ENCODE measurements at regions not wholly inside any gene's neighbourhood (a gene's known extent, or its start where the extent isn't known, plus 50 kb on each side); places are given as distances from the start of the nearest gene placed in this dataset.
"Not testable (repeated sequence)": the region's sequence is repeated elsewhere in the genome, so short reads cannot be mapped to it uniquely, and the experiment has no call there.

DNA sequence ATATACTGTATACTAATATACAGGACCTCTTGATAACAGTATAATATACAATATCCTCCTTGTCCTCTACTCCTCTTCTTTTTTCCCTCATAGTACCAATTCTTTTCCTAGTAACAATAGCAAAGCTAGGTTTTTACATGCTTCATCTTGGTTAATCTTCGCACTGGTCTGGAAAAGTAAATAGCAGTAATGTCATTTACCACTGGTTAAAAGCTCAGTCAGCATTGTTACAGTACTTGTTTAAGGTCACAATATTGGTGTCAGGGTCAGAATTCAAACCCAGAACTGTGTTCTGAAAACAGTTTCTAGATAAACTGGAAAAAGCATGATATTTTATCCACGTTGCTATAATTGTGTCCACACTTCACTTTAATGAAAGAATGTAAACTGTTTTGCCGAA lies 692.4 kb upstream of the CDH6 start:
- TF ChIP-seq, protein P1, sequence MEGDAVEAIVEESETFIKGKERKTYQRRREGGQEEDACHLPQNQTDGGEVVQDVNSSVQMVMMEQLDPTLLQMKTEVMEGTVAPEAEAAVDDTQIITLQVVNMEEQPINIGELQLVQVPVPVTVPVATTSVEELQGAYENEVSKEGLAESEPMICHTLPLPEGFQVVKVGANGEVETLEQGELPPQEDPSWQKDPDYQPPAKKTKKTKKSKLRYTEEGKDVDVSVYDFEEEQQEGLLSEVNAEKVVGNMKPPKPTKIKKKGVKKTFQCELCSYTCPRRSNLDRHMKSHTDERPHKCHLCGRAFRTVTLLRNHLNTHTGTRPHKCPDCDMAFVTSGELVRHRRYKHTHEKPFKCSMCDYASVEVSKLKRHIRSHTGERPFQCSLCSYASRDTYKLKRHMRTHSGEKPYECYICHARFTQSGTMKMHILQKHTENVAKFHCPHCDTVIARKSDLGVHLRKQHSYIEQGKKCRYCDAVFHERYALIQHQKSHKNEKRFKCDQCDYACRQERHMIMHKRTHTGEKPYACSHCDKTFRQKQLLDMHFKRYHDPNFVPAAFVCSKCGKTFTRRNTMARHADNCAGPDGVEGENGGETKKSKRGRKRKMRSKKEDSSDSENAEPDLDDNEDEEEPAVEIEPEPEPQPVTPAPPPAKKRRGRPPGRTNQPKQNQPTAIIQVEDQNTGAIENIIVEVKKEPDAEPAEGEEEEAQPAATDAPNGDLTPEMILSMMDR (IDR thresholded peaks at IDR 0.05): no peak
- TF ChIP-seq POLR2AphosphoS5 (IDR thresholded peaks at IDR 0.05) (no peak), POLR2A (IDR thresholded peaks at IDR 0.05; ENCODE audit: low read depth) (no peak), EP300 (IDR thresholded peaks at IDR 0.05) (no peak)
- no peaks in the 10 kb centered on the region for H3K36me3 ChIP-seq
- H3K27ac ChIP-seq (replicated peaks in 1 of 4): no peak overlapping the region
- no peaks in the 10 kb centered on the region for H3K27me3 ChIP-seq
- intact Hi-C loops (cut with DNase I): no loop called here
- no peaks in the 10 kb centered on the region for H3K9me3 ChIP-seq
- no peak overlapping the region for H3K4me3 ChIP-seq
- 77% methylated on average over 3 of the region's 3 CpGs for WGBS
- DNase-seq (ENCODE audit: extremely low spot score): no peak
- no peaks in the 10 kb centered on the region for H3K4me1 ChIP-seq

DNA sequence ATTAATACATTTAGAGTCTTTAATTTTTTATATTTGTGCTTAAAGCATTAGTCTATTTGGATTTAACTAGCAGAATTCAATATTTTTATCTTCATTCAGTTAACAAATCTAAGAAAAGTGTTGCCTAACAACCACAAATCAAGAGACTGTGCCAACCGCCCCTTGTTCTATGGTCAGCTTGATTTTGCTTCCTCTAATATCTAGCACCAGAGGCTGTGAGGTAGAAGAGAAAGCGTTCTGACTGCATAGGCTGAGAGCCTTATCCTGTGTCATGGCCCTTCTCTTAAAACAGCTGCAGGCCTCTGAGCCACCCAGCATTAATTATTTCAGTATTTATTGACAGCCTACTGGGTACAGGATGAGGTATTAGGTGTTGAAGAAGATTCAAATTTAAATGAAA lies 693.0 kb upstream of the CDH6 start:
- Histone ChIP-seq H3K4me3 (no peak overlapping the region), H3K9me3 (no peaks in the 10 kb centered on the region), H3K4me1 (no peaks in the 10 kb centered on the region), H3K27me3 (no peaks in the 10 kb centered on the region), H3K27ac (replicated peaks in 1 of 4) (no peak overlapping the region), H3K36me3 (no peaks in the 10 kb centered on the region)
- no peak for DNase-seq (ENCODE audit: extremely low spot score)
- intact Hi-C loops (cut with DNase I): no loop called here
- TF ChIP-seq EP300 (IDR thresholded peaks at IDR 0.05) (no peak), POLR2A (IDR thresholded peaks at IDR 0.05; ENCODE audit: low read depth) (no peak), POLR2AphosphoS5 (IDR thresholded peaks at IDR 0.05) (no peak)
- TF ChIP-seq, protein P1 (IDR thresholded peaks at IDR 0.05): no peak
- WGBS: 82% methylated on average over 2 of the region's 2 CpGs

DNA sequence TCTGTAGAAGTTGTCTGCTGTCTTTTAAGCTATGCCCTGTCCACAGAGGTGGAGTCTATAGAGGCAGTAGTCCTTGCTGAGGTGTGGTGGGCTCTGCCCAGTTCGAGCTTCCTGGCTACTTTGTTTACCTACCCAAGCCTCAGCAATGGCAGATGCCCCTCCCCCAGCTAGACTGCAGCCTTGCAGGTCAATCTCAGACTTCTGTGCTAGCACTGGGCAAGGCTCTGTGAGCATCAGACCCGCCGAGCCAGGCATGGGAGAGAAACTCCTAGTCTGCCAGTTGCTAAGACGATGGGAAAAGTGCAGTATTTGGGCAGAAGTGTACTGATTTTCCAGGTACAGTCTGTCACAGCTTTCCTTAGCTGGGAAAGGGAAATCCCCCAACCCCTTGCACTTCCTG lies 694.1 kb upstream of the CDH6 start:
- 33% methylated on average over 1 of the region's 4 CpGs for WGBS
- H3K36me3 ChIP-seq: no peaks in the 10 kb centered on the region
- H3K27me3 ChIP-seq: no peaks in the 10 kb centered on the region
- DNase-seq (ENCODE audit: extremely low spot score): no peak
- no peaks in the 10 kb centered on the region for H3K9me3 ChIP-seq
- H3K27ac ChIP-seq (replicated peaks in 1 of 4): no peak overlapping the region
- no peaks in the 10 kb centered on the region for H3K4me1 ChIP-seq
- intact Hi-C loops (cut with DNase I): no loop called here
- no peak for TF ChIP-seq POLR2A (IDR thresholded peaks at IDR 0.05; ENCODE audit: low read depth)
- TF ChIP-seq, protein P1 (IDR thresholded peaks at IDR 0.05): no peak
- TF ChIP-seq POLR2AphosphoS5 (IDR thresholded peaks at IDR 0.05): no peak
- TF ChIP-seq EP300 (IDR thresholded peaks at IDR 0.05): no peak
- no peak overlapping the region for H3K4me3 ChIP-seq

DNA sequence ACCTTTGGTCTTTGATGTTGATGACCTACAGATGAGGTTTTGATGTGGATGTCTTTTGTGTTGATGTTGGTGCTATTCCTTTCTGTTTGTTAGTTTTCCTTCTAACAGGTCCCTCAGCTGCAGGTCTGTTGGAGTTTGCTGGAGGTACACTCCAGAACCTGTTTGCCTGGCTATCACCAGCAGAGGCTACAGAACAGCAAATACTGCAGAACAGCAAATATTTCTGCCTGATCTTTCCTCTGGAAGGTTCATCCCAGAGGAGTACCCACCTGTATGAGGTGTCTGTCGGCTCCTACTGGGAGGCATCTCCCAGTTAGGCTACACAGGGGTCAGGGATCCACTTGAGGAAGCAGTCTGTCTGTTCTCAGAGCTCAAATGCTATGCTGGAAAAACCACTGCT lies 694.5 kb upstream of the CDH6 start:
- Histone ChIP-seq H3K27me3 (no peaks in the 10 kb centered on the region), H3K9me3 (no peaks in the 10 kb centered on the region), H3K36me3 (no peaks in the 10 kb centered on the region), H3K27ac (replicated peaks in 1 of 4) (no peak overlapping the region), H3K4me1 (no peaks in the 10 kb centered on the region), H3K4me3 (no peak overlapping the region)
- DNase-seq (ENCODE audit: extremely low spot score): no peak
- intact Hi-C loops (cut with DNase I): no loop called here
- 80% methylated on average over 1 of the region's 1 CpG for WGBS
- TF ChIP-seq EP300 (IDR thresholded peaks at IDR 0.05) (no peak), POLR2AphosphoS5 (IDR thresholded peaks at IDR 0.05) (no peak), POLR2A (IDR thresholded peaks at IDR 0.05; ENCODE audit: low read depth) (no peak)
- TF ChIP-seq, protein P1 (IDR thresholded peaks at IDR 0.05): no peak

DNA sequence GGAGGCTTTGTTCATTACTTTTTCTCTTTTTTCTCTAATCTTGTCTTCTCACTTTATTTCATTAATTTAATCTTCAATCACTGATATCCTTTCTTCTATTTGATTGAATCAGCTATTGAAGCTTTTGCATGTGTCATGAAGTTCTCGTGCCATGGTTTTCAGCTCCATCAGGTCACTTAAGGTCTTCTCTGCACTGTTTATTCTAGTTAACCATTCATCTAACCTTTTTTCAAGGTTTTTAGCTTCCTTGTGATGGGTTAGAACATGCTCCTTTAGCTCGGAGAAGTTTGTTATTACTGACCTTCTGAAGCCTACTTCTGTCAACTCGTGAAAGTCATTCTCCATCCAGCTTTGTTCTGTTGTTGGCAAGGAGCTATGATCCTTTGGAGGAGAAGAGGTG lies 695.0 kb upstream of the CDH6 start:
- 65% methylated on average over 3 of the region's 3 CpGs for WGBS
- H3K27ac ChIP-seq (replicated peaks in 1 of 4); DNase-seq (ENCODE audit: extremely low spot score); H3K36me3 ChIP-seq; H3K4me3 ChIP-seq; H3K27me3 ChIP-seq; H3K9me3 ChIP-seq; intact Hi-C loops (cut with DNase I); H3K4me1 ChIP-seq: not testable (repeated sequence)

DNA sequence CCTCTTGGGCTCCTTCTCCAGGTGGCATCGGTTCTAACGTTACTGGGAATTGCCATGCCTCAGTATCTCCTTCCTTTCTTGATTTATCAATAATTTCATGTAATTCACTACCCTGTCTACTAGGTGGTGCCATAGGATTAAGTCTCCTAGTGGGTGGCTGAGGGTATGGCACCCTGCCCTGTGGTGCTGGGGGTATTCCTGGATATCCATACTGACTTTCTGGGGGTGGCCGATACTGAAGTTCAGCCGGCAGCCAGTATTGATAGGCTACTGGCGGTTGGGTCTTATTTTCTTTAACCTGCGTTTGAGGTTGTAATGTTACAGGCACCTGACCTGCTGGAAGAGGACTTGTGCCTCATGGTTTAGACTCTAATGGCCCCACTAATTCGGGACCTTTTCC lies 699.4 kb upstream of the CDH6 start:
- H3K36me3 ChIP-seq; H3K27me3 ChIP-seq; H3K4me3 ChIP-seq; H3K27ac ChIP-seq (replicated peaks in 1 of 4); H3K4me1 ChIP-seq; intact Hi-C loops (cut with DNase I); H3K9me3 ChIP-seq; DNase-seq (ENCODE audit: extremely low spot score): not testable (repeated sequence)
- WGBS: 86% methylated on average over 5 of the region's 7 CpGs
